Fibroblast of skin of left quadriceps (primary cell): ENCODE measurements at regions not wholly inside any gene's neighbourhood (a gene's known extent, or its start where the extent isn't known, plus 50 kb on each side); places are given as distances from the start of the nearest gene placed in this dataset.
"Not testable (repeated sequence)": the region's sequence is repeated elsewhere in the genome, so short reads cannot be mapped to it uniquely, and the experiment has no call there.

Source experiments
- DNase-seq, 2 experiments: peaks; one replicate each; pipeline ENCODE4 v3.0.0-alpha.2; 2013; ENCODE audit warnings: low read depth in 2 of 2

DNA sequence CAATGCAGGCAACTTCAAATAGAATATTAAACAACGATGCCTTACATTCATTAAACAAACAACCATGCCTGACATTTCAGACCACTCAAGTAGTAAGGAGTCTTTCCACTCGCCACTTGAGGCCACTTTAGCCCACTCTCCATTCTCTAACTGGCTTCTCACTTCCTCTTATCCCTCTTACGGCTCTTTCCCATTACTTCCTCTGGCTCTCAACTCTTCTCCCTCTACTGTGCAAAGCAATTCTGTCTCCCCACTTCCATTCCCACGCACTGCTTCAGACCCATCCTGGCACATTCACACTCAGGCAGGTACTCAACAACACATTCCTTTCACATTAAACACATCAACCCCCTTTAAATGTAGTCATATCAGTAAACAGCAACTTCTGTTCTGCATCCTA, 229.8 kb upstream of the IPO5 start:
- DNase-seq = no peak

GRCh38 chr13:97724450-97724849, 229.0 kb upstream of the IPO5 start:
- DNase-seq = no peak

DNA sequence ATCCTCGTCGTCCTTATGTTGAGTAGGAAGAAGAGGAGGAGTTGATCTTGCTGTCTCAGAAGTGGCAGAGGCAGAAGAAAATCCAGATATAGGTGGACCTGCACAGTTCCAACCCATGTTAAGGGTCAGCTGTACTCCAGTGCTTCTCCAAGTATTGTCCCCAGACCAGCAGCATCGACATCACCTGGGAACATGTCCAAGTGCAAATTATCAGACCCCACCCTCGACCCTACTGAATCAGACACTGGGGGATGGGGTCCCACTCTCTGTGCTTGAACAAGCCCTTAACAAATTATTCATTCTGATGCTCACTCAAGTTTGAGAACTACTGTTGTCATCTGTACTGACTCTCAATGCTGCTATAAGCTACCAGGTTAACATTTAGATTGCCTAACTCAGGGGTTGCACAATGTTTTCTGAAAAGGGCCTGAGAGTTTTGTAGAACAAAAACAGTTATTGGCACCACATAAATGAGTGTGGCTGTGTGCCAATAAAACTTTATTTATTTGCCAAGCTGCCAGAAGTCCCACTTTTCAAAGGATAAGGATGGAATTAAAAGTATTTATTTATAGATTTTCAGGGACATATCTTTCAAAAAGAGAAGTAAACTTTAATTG, 226.7 kb upstream of the IPO5 start:
- DNase-seq = no peak

GRCh38 chr13:97727991-97728390, 225.5 kb upstream of the IPO5 start:
- DNase-seq = no peak

DNA sequence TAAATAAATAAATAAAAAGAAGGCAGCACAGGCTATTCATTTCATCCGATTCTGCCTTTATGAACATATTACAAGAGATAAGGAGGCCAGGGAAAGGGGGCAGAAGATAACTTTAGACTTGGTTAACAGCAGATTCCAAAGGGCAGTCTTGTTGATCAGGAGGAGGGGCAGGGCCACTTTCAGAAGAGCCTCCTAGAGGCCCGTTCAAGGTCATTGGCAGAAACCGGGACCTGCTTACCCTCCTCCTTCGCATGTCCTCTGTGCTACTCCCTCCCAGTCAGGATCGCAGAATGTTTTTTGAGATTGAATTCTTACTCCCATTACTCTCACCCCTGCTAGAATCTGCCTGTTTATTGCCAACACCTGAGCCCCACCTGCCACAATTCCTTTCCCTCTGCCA, 217.0 kb upstream of the IPO5 start:
- no peak for DNase-seq

DNA sequence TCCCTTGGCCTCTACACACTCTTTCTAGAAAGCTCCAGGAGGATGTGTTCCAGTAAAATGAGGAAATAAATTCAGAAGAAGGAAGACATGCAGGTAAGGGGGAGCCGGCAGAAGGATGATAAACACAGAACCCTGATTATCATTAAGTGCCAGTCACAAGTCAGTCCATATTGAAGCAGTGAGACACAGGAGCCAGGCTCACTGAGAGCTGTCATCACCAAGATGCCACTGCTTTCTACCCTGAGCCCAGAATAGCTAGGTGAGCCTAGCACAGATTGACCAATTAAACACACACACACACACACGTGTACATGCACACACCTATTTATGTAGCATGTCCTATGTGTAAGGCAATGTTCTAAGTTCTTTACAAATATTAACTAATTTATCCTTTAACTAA, 211.4 kb upstream of the IPO5 start:
- DNase-seq = no peak

- peak; percentile 34 to 44 for DNase-seq
Measured at GRCh38 chr13:97743938-97744337, 209.5 kb upstream of the IPO5 start.

- no peak for DNase-seq
Measured at GRCh38 chr13:97746649-97747048, 206.8 kb upstream of the IPO5 start.

- DNase-seq = no peak
Measured at GRCh38 chr13:97749174-97749573, 204.3 kb upstream of the IPO5 start.

- no peak for DNase-seq
Measured at GRCh38 chr13:97751477-97751876, 202.0 kb upstream of the IPO5 start.

GRCh38 chr13:97752961-97753668, 200.4 kb upstream of the IPO5 start:
- DNase-seq = no peak

DNA sequence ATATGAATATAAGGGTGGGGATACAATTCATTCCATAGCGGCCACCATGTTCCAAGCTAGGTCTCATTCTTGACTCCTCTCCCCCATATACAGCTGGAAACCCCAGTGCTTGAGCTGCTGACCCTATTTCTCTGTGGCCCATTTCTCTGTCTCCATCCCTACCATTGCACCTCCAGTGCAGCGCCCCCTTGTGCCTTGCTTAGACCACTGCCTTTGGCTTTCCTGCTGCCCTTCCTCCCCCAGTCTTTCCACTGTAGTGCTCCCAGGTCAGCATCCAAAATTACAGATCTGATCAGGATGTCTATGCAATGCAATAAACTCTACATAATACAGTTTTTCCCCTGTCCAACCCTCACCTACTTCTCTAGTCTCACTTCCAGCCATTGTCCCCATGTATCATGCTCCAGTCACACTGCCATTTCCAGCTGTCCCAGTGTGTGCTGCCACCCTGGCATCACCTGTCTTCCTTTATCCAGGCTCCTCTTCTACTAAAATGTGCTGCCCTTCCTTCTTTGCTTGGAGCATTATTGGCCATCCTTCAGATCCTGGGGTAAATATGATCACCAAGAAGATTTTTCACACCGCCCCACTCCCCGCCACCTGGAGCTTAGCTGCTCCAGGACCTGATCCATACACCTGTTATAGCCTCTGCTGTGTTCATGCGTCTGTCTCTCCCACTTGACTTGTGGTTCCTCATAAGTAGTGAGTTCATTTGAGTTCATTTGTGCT, 199.4 kb upstream of the IPO5 start:
- no peak for DNase-seq

DNA sequence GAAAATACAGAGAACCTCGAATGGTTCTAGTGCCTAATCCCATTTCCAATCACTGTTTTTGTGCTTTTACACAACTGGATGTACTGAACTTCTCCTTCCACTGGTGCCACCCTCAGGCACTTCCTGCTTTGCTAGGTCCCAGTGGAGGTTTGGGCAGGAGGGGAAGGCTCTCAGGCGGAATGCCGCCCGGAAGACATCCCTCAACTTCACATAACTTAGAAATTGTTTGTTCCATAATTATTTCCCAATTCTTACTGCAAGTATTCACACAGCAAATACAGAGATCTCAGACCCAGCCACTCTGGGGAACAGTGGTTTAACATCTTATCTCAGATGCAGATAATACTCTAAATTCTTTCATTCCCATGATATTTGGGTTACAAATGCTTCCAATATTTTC, 195.7 kb upstream of the IPO5 start:
- peak in 1 of 2 experiments; percentile 22 for DNase-seq

DNA sequence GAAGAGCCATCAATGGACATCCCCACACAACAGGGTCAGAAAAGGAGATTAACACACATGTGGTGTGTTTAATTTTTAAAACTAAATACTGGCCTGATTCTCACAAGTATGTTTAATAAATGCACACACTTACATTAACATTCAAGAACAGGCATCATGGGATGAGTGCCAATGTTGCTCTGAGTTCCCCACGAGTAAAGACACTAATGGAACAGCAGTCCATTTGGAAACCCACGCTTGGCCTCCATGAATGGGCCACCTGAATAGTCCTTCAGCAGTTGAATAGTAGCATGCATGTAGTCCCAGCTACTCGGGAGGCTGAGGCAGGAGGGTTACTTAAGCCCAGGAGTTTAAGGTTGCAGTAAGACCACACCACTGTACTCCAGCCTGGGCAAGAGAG, 195.2 kb upstream of the IPO5 start:
- DNase-seq = no peak

DNA sequence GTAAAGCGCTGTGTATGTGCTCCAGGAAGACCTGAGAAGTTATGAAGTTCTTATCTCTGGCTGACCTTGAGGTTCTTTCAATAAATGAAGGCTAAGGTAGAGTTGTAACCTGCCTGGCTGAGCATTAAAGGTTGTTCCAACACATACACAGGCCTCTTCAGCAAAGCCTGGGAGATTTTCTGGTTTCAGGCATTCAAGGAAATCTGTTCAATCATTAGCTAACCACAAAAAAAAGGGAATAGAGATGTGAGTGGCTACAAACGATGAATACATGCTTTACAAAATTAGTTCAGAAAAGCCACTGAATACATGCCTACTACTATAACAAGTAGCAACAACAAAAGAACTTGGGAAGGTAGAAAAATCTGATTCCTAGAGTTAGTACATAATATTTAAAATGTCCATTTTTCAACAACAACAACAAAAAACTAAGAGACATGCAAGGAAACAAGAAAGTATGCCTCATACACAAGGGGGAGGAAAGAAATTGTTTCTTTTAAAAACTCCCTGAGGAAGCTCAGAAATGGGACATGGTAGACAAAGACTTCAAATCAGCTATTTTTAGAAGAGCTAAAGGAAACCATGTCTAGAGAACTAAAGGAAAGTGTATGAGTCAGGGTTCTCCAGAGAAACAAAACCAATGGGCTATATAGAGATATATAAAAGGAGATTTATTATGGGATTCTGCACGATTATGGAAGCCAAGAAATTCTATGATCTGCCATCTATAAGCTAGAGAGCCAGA, 191.5 kb upstream of the IPO5 start:
- no peak for DNase-seq

DNA sequence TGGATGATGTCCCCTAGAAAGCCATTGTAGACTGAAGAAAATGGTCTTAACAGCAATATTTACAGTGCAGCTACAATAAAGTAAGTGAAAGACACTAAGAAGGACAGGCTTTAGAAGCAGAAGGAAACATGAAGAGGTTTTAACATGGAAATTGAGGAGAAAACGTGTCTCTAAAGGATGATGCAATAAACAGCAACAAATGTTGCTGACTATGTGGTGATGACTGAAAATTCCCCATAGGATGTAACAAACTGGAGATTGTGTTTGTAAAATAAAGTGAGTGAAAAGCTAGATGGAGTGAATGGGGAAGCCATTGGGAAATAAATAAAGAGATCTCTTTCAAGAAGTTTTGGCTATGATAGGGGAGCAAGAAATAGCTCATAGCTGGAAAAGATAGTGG, 186.7 kb upstream of the IPO5 start:
- no peak for DNase-seq

DNA sequence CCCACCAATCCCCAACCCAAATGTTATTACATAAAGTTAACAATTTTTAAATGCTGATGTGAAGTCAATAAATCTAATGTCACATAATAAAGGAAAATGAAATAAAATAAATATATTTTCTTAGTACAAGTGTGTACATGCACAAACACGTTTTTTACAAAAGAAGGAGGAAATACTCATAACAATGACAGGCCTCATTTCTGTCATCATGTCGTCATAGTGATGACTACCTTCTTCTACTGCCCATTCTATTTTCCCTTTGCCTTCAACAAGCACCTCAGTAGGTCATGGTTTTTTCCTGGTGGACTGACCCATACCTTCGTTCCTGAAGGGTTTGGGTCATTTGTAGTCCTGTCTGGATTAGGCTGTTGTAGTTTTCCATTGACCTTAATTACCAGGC, 185.3 kb upstream of the IPO5 start:
- no peak for DNase-seq

- not testable (repeated sequence) for DNase-seq
Measured at GRCh38 chr13:97770231-97770630, 183.2 kb upstream of the IPO5 start.

DNA sequence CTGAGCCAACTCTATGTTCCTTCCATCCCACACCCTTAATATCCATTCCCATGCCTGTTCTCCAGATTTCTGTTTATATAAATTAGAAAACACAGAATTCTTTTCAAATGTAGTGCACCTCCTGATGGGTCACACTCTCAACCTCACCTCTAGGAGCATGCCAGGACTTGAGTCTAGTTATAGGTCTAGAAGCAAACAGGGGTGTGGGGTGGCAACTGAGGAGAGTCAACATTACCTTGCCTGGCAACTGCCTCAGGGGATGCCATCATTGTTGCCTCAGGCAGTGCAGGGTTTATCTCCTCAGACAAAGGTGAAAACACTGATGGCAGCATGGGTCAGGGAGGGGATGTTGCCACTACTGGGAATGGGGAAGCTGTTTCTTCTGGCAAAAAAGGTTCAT, 181.0 kb upstream of the IPO5 start:
- not testable (repeated sequence) for DNase-seq

DNA sequence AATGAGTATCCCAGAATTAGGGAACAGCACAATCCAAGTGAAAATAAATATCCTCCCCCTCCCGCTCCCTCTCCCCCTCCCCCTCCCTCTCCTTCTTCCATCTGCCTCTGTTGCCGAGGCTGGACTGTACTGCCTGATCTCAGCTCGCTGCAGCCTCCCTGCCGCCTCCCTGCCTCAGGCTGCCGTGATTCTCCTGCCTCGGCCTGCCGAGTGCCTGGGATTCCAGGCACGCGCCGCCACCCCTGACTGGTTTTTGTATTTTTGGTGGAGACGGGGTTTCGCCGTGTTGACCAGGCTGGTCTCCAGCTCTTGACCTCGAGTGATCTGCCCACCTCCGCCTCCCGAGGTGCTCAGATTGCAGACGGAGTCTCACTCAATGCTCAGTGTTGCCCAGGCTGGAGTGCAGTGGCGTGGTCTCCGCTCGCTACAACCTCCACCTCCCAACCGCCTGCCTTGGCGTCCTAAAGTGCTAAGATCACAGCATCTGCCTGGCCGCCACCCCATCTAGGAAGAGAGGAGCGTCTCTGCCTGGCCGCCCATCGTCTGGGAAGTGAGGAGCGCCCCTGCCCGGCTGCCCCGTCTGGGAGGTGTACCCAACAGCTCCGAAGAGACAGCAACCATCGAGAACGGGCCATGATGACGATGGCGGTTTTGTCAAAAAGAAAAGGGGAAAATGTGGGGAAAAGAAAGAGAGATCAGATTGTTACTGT, 178.9 kb upstream of the IPO5 start:
- not testable (repeated sequence) for DNase-seq

- no peak for DNase-seq
Measured at GRCh38 chr13:97780486-97780885, 173.0 kb upstream of the IPO5 start.

GRCh38 chr13:97781891-97782305, 171.6 kb upstream of the IPO5 start:
- DNase-seq = no peak
